ENCODE measurements at regions not wholly inside any gene's neighbourhood (a gene's known extent, or its start where the extent isn't known, plus 50 kb on each side); places are given as distances from the start of the nearest gene placed in this dataset.

- Histone ChIP-seq H3K9me3 (peaks cover 0 to 6% (median 0%) of the 10 kb centered on the region in 3 donors), H3K4me3 (no peak overlapping the region), H3K27me3 (no peaks in the 10 kb centered on the region), H3K27ac (no peak overlapping the region), H3K4me1 (no peaks in the 10 kb centered on the region), H3K36me3 (no peaks in the 10 kb centered on the region)
- WGBS, 2 donors (ENCODE audit: low coverage in 1 of 2) = 75 to 81% methylated on average over 2 to 4 of the region's 4 CpGs
- no peak for TF ChIP-seq EP300 (IDR thresholded peaks at IDR 0.05)
- no peak for TF ChIP-seq POLR2AphosphoS5 (IDR thresholded peaks at IDR 0.05)
- no peak for TF ChIP-seq POLR2A (IDR thresholded peaks at IDR 0.05)
- TF ChIP-seq CTCF (IDR thresholded peaks at IDR 0.05) = no peak
- ATAC-seq = no peak
Observed at GRCh38 chr2:121911036-121911435, 155.6 kb downstream of the TSN start.

- ATAC-seq = no peak
- H3K4me3 ChIP-seq = no peak overlapping the region
- 79 to 91% methylated on average over 7 to 9 of the region's 10 CpGs for WGBS, 2 donors (ENCODE audit: low coverage in 1 of 2)
Observed at GRCh38 chr2:121917143-121917542, 161.7 kb downstream of the TSN start.

GRCh38 chr2:121918231-121918630 is 162.8 kb downstream of the TSN start:
- Histone ChIP-seq H3K4me3 (no peak overlapping the region), H3K27ac (no peak overlapping the region), H3K9me3 (no peaks in the 10 kb centered on the region), H3K27me3 (no peaks in the 10 kb centered on the region), H3K4me1 (no peaks in the 10 kb centered on the region), H3K36me3 (no peaks in the 10 kb centered on the region)
- TF ChIP-seq CTCF (IDR thresholded peaks at IDR 0.05) = no peak
- TF ChIP-seq POLR2A (IDR thresholded peaks at IDR 0.05) = no peak
- no peak for TF ChIP-seq EP300 (IDR thresholded peaks at IDR 0.05)
- no peak for TF ChIP-seq POLR2AphosphoS5 (IDR thresholded peaks at IDR 0.05)
- no peak for ATAC-seq
- WGBS, 2 donors (ENCODE audit: low coverage in 1 of 2) = 80 to 83% methylated on average over 1 of the region's 2 CpGs

More at GRCh38 chr2:121917143-121917542, 161.7 kb downstream of the TSN start:
- Histone ChIP-seq H3K27ac (no peak overlapping the region), H3K9me3 (no peaks in the 10 kb centered on the region), H3K4me1 (no peaks in the 10 kb centered on the region), H3K27me3 (no peaks in the 10 kb centered on the region), H3K36me3 (no peaks in the 10 kb centered on the region)
- TF ChIP-seq POLR2A (IDR thresholded peaks at IDR 0.05) = no peak
- TF ChIP-seq CTCF (IDR thresholded peaks at IDR 0.05) = no peak
- TF ChIP-seq EP300 (IDR thresholded peaks at IDR 0.05) = no peak
- TF ChIP-seq POLR2AphosphoS5 (IDR thresholded peaks at IDR 0.05) = no peak

- TF ChIP-seq POLR2A (IDR thresholded peaks at IDR 0.05) = no peak
- no peak for TF ChIP-seq CTCF (IDR thresholded peaks at IDR 0.05)
- TF ChIP-seq POLR2AphosphoS5 (IDR thresholded peaks at IDR 0.05) = no peak
- TF ChIP-seq EP300 (IDR thresholded peaks at IDR 0.05) = no peak
- no peak overlapping the region for H3K27ac ChIP-seq
- 100% methylated on average over 3 of the region's 9 CpGs for WGBS, 2 donors (ENCODE audit: low coverage in 1 of 2)
- no peak overlapping the region for H3K4me3 ChIP-seq
- H3K9me3 ChIP-seq = no peaks in the 10 kb centered on the region
- H3K27me3 ChIP-seq = no peaks in the 10 kb centered on the region
- H3K36me3 ChIP-seq = no peaks in the 10 kb centered on the region
- no peak for ATAC-seq
- no peaks in the 10 kb centered on the region for H3K4me1 ChIP-seq
Observed at GRCh38 chr2:121919803-121920202, 164.4 kb downstream of the TSN start.

GRCh38 chr2:121925466-121925865 is 170.0 kb downstream of the TSN start:
- H3K27ac ChIP-seq = no peak overlapping the region
- no peak overlapping the region for H3K4me3 ChIP-seq
- H3K36me3 ChIP-seq = no peaks in the 10 kb centered on the region
- TF ChIP-seq CTCF (IDR thresholded peaks at IDR 0.05) (no peak), POLR2A (IDR thresholded peaks at IDR 0.05) (no peak), EP300 (IDR thresholded peaks at IDR 0.05) (no peak), POLR2AphosphoS5 (IDR thresholded peaks at IDR 0.05) (no peak)
- WGBS, 2 donors (ENCODE audit: low coverage in 1 of 2) = 90 to 95% methylated on average over 1 to 4 of the region's 4 CpGs
- no peak for ATAC-seq
- no peaks in the 10 kb centered on the region for H3K9me3 ChIP-seq
- no peaks in the 10 kb centered on the region for H3K27me3 ChIP-seq
- H3K4me1 ChIP-seq = no peaks in the 10 kb centered on the region

Data from gastroesophageal sphincter (tissue), 4 donors.